ENCODE measurements at regions not wholly inside any gene's neighbourhood (a gene's known extent, or its start where the extent isn't known, plus 50 kb on each side); places are given as distances from the start of the nearest gene placed in this dataset.

- no peak for TF ChIP-seq TFE3 (CRISPR knock-in tag; IDR thresholded peaks at IDR 0.05)
These were observed 172.8 kb upstream of the SYNDIG1 start (continued) for GRCh38 chr20:24296477-24297261.

GRCh38 chr20:24291014-24291413 is 178.4 kb upstream of the SYNDIG1 start:
- no peaks in the 10 kb centered on the region for H3K36me3 ChIP-seq (ENCODE audit: control insufficient read depth, insufficient read depth, low read length)
- no peaks in the 10 kb centered on the region for H3K9me1 ChIP-seq (ENCODE audit: control insufficient read depth, insufficient read depth, low read length)
- H2AFZ ChIP-seq (ENCODE audit: low read depth, low read length) = no peak overlapping the region
- no TSS peak for BruUV-seq (replicated peaks)
- WGBS (ENCODE audit: insufficient coverage, low coverage, missing lambda C conversion rate) = 0% methylated on average over 3 of the region's 3 CpGs
- no peak for DNase-seq (ENCODE audit: extremely low read depth in 1 of 4, low spot score in 3 of 4)
- no peak overlapping the region for H3K4me3 ChIP-seq
- H4K20me1 ChIP-seq (replicated peaks; ENCODE audit: control insufficient read depth, insufficient read depth, low read length) = no peaks in the 10 kb centered on the region
- H3K9me3 ChIP-seq (replicated peaks; ENCODE audit: control insufficient read depth, insufficient read depth, low read depth, low read length) = no peaks in the 10 kb centered on the region
- CTCF ChIA-PET (ENCODE audit: low intra/inter-chr PET ratio) = no interaction called here
- FAIRE-seq = no peak
- H3K4me2 ChIP-seq (ENCODE audit: insufficient read depth, low read length) = no peak overlapping the region
- no peaks in the 10 kb centered on the region for H3K27me3 ChIP-seq (ENCODE audit: control insufficient read depth in 2 of 2, insufficient read depth in 2 of 2, low read length in 2 of 2)
- no peak for ATAC-seq
- no peaks in the 10 kb centered on the region for H3K4me1 ChIP-seq (replicated peaks in 1 of 2; ENCODE audit: control insufficient read depth in 2 of 2, insufficient read depth in 2 of 2, low read length in 2 of 2)
- intact Hi-C loops (cut with micrococcal nuclease) = no loop called here
- H3K27ac ChIP-seq (ENCODE audit: extremely low read depth, low read depth, low read length) = no peak overlapping the region
- POLR2A ChIA-PET = interaction anchor here (0.6 kb wide), 1 partner anchor 54 kb away, joined by 3 read pairs; no protein-coding TSS in a partner anchor
- no peaks in the 10 kb centered on the region for H3K79me2 ChIP-seq (ENCODE audit: control insufficient read depth, insufficient read depth, low read length)
- in situ Hi-C loops (cut with MboI) = no loop called here
- H3K9ac ChIP-seq (ENCODE audit: insufficient read depth in 1 of 2, low read depth in 2 of 2, low read length in 2 of 2) = no peak overlapping the region
- no peak for TF ChIP-seq TCFL5 (CRISPR knock-in tag; conservative IDR thresholded peaks at IDR 0.05)
- TF ChIP-seq GTF2E2 (tag; IDR thresholded peaks at IDR 0.05) = no peak
- TF ChIP-seq POLR2B (IDR thresholded peaks at IDR 0.05; ENCODE audit: low read depth, partially characterized antibody) = no peak
- no peak for TF ChIP-seq ZC3H11A (IDR thresholded peaks at IDR 0.05; ENCODE audit: low read depth, low read length)
- no peak for TF ChIP-seq ZNF395 (CRISPR knock-in tag; IDR thresholded peaks at IDR 0.05)
- TF ChIP-seq MNT (conservative IDR thresholded peaks at IDR 0.05) = no peak
- TF ChIP-seq NFATC3 (IDR thresholded peaks at IDR 0.05) = no peak

Measured in K562 (cell line).